MM.1S (cell line): ENCODE measurements at regions not wholly inside any gene's neighbourhood (a gene's known extent, or its start where the extent isn't known, plus 50 kb on each side); places are given as distances from the start of the nearest gene placed in this dataset.

Experiments used
- CTCF ChIP-seq: fragments of 300-600 bp; sonication (generic); IDR thresholded peaks from 2 replicates; pipeline ENCODE4 v1.5.1; 2016; ENCODE audit warnings: antibody characterized with exemption, low read length, mixed read lengths
- EZH2phosphoT487 ChIP-seq: fragments of 300-600 bp; sonication (generic); IDR thresholded peaks from 2 replicates; pipeline ENCODE4 v1.6.1; 2018; ENCODE audit warnings: antibody characterized with exemption, low read length

GRCh38 chr3:135792858-135793475, 172.6 kb upstream of the PPP2R3A start:
- TF ChIP-seq CTCF (no peak), EZH2phosphoT487 (no peak)
